HG03045 (cell line): ENCODE measurements at regions not wholly inside any gene's neighbourhood (a gene's known extent, or its start where the extent isn't known, plus 50 kb on each side); places are given as distances from the start of the nearest gene placed in this dataset.
"Not testable (repeated sequence)": the region's sequence is repeated elsewhere in the genome, so short reads cannot be mapped to it uniquely, and the experiment has no call there.

ENCODE experiments used
- ATAC-seq: cut with Tn5 transposase; IDR thresholded peaks from one replicate; pipeline ENCODE4 v1.9.1; 2021; ENCODE audit warnings: mild to moderate bottlenecking, moderate library complexity; ENCODE audit not compliant: unreplicated experiment

- no peak for ATAC-seq
Observed at GRCh38 chr15:93333796-93334195, 244.8 kb upstream of the RGMA start.

GRCh38 chr15:93333126-93333525 is 244.1 kb upstream of the RGMA start:
- ATAC-seq, result not testable (repeated sequence)

DNA sequence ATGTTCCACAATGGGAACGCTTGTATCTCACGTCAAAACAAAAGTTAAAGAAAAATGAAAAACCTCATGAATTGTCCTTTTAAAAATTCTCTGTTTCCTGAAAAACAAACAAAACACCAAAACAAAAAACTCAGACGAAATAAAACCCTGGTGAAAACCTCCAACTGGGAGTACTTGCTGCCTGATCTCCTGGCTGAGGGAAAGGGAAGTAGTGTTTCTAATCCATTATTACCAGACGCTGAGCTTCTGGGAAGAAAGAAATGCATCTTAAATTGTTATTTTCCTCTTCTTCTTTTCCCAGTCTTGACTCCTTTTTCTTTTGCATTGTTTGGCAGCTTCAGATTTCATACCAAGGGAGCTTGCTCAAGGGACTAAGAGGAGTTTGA is 243.2 kb upstream of the RGMA start:
- ATAC-seq, result no peak

GRCh38 chr15:93331545-93332167 is 242.6 kb upstream of the RGMA start:
- no peak for ATAC-seq

DNA sequence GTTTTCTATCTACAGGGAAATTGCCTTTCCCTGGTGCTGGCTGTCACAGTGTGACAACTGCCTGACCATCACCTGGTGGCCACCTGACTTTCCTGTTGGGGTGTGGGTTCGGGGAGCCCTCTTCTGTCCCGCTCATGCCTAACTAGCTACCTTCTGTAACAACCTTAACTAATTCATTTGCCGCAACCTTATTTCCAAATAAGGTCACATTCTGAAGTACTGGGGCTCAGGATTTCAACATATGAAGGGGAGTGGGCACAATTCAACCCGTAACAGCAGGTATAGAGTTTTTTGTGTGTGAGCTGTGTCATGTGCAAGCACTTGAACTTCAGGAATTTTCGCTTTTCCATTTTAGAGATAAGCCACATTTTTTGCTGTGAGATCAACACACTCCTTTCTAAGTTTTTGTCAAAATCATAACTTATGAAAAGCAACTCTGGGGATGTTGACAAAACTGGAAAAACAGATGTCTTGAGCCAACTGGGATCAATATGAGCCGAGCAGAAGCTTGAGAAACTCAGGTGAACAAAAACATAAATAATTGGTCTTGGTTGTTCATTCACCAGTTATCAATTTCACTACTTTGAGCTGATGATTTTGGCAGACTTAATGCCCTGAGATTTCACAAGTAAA is 242.0 kb upstream of the RGMA start:
- ATAC-seq, result no peak

GRCh38 chr15:93327364-93327763 is 238.4 kb upstream of the RGMA start:
- no peak for ATAC-seq

GRCh38 chr15:93324186-93324975 is 235.4 kb upstream of the RGMA start:
- no peak for ATAC-seq

- no peak for ATAC-seq
Observed at GRCh38 chr15:93321881-93322282, 232.9 kb upstream of the RGMA start.

- ATAC-seq, result no peak
Observed at GRCh38 chr15:93319121-93319814, 230.3 kb upstream of the RGMA start.

DNA sequence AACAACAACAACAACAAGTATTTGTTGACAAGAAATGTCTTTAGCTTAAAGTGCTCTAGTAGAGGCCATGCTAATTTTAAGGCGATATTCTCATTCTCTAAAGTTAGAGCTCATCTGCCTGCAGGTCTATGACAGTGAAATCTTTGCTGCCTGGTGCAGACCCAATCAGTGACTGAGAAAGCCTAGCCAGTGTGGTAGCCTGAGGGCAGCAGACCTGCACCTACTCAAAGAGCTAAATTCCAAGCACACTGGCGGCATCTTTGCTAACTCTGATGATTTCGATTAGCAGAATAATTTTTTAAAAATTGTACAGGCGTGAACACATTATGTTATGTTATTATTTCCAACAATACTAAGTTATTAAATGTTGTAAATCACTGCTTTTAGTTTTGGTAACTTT is 228.8 kb upstream of the RGMA start:
- ATAC-seq, result no peak

- no peak for ATAC-seq
Observed at GRCh38 chr15:93314245-93314644, 225.2 kb upstream of the RGMA start.

GRCh38 chr15:93312891-93313486 is 224.0 kb upstream of the RGMA start:
- ATAC-seq, result no peak

DNA sequence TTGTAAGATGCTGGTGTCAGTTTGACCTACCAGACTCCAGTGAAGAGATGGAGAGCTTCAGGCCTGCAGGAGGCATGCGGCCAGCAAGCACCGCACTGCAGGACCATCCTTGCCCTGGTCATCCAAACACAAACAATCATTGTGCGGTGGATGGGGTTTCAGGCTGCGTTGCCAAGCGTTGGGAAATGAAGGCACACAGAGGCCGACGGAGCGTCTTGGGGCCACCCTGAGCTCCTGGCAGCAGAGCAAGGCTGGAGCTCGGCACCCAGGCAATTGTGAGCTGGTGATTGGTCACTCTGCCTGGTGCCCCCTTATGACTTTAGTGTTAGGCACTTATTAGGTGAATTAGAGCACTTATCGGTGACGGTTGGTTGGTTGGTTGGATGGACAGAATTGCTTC is 222.6 kb upstream of the RGMA start:
- ATAC-seq, result no peak

- ATAC-seq, result no peak
Observed at GRCh38 chr15:93308026-93308690, 219.1 kb upstream of the RGMA start.

DNA sequence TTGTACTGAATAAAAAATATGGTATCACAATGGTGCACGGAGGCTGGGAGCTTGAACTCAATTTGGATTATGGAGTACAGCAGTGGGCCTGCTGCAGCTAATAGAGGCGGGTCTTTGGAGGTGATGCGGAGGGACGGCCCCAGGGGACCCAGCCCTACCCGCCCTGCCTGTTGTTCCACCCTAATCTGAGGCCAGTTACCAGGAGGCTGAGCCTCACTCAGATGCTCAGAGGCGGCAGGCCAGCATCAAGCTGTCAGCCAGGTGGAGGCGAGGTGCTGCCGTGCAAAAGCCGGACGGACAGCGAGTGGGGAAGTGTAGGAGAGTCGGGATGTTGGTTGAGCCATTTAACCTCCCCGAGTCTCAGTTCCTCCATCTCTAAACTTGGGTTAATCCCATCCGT is 218.5 kb upstream of the RGMA start:
- ATAC-seq, result no peak

GRCh38 chr15:93305306-93305705 is 216.3 kb upstream of the RGMA start:
- no peak for ATAC-seq

GRCh38 chr15:93302080-93302765 is 213.2 kb upstream of the RGMA start:
- no peak for ATAC-seq

DNA sequence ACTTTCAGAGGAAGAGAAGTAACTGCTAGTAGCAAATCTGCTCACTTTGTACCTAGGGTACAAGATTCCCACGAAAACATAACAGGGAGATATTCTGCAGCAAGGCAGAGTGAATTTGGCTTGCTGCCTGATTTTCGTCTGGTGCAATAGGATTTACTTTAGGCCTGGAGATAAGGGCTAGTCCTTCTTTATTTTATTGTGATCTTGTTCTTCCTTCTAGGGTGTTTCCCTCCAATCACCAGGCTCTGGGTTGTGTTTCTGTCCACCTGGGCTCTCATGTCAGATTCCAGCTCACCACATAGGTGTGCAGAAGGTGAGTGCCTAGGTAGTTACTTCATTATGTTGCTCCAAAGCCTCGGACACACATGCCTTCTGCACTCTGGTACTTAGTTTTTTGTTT is 211.8 kb upstream of the RGMA start:
- ATAC-seq, result no peak

DNA sequence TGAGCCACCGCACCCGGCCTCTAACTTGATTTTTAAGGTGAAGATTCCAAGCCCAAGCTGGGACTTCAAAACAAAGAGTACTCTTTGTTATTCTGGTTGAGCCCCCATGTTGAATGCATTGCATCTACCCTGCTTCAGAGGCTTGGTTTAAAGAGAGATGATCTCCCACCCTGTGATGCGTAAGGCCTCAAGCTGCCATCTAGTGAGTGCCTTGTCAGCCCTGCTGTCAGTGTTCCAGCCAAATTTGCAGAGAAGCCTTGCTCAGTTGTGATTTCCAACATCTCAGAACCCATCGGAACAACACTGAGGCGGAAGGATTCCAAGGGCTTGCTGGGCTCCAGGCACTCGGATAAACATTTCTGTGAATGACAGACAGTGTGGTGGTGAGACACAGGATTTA is 210.7 kb upstream of the RGMA start:
- ATAC-seq, result no peak

- no peak for ATAC-seq
Observed at GRCh38 chr15:93298901-93299300, 209.9 kb upstream of the RGMA start.
